HG03045 (cell line): ENCODE measurements at regions not wholly inside any gene's neighbourhood (a gene's known extent, or its start where the extent isn't known, plus 50 kb on each side); places are given as distances from the start of the nearest gene placed in this dataset.

Source experiments
- ATAC-seq: cut with Tn5 transposase; IDR thresholded peaks from one replicate; pipeline ENCODE4 v1.9.1; 2021; ENCODE audit warnings: mild to moderate bottlenecking, moderate library complexity; ENCODE audit not compliant: unreplicated experiment

DNA sequence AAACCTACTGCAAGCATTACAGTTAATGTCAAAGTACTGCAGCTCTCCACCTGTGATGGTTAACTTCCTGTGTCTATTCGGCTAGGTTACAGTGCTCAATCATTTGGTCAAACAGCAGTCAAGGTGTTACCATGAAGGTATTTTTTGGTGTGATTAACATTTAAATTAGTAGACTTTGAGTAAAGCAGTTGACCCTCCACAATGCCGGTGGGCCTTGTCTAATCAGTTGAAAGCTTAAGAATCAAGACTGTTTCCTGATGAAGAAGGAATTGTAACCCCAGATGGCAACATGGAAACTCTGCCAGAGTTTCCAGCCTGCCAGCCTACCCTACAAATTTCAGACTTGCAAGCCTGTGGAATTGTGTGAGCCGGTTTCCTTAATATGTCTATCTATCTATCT is 683.9 kb downstream of the BRD1 start:
- ATAC-seq, result no peak

DNA sequence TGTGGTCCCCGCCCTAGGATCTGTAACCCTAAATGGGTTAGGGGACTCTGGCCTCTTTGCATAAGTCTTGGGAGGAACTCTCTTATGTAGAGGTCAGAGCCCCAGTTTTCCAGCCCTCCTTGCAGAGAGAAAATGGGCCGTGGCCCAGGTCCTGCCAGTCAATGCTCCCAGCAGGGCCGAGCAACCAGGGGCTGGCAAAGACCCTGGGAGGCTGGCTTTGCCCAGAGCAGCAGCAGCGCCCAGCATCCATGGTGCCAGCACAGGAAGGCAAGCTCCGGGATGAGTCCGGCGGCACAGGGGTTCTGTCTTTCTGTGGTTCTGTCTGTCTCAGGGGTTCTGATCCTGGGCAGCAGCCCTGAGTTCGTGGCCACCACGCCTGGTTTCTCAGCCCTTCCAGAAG is 684.8 kb downstream of the BRD1 start:
- ATAC-seq, result no peak

- ATAC-seq, result no peak
Observed at GRCh38 chr22:49142296-49142695, 685.4 kb downstream of the BRD1 start.

DNA sequence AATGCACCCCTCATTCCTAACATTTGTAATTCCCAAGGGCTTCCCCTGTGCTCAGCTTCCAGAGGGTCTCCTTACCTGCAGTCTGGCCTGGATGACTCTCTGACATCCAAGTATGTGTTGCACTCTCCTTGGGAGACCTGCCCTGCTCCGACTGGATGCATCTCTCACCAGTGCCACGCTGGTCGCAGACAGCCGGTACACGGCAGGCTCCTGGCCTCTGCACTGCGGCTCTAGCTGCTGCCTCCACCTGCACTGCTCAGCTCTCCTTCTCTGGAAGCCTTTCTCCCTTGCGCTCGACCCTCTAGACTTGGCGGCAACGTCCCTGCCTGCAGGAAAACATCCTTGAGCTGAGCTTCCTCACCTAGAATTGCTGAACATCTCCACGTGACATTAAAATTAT is 685.9 kb downstream of the BRD1 start:
- no peak for ATAC-seq

- no peak for ATAC-seq
Observed at GRCh38 chr22:49140911-49141665, 686.6 kb downstream of the BRD1 start.

DNA sequence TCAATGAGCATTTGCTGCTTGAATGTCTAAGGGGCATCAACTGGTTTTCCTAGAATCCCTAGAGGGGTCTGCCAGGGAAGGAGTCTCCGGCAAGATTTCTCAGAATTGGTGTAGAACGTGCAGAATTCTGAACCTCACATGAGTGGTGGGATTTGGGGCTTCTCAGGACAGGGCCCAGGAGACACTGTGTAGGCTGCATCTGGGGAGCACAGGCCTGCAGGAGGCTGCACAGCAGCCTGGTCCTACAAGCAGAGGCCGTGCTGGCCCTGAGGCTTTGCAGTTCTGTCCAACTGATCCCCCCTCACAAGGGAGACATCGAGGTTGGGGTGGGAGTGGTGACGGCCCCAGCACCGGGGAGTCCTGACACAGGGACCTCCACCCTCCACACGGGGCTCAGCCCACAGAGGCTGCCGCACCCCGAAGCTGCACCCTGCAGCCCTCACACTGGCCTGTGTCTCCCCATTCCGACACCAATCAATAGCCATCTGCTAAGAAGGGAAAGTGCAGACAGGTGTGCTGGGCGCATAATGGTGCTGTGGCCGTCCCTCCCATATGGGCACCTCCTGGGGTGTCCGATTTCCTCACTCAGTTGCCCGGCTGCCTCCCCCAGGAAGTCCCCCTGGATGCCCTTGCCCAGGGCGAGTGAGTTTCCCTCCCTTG is 688.1 kb downstream of the BRD1 start:
- no peak for ATAC-seq

DNA sequence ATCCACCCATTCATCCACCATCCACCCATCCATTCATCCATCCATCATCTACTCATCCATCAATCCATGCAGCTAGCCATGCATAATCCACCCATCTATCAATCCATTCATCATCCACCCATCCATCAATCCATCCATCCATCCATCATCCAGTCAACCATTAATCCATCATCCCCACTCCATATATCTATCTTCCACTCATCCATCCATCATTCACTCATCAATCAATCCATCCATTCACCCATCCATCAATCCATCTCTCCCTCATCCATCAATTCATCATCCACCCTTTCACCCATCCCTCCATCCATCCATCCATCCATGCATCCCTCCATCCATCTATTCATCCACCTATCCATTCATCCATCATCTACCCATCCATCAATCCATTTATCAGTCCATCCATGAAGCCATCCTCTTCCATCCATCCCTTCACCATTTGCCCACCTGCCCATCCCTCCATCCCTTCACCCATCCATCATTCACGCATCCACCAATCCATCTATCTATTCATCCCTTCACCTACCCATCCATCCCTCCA is 689.4 kb downstream of the BRD1 start:
- ATAC-seq, result no peak

- ATAC-seq, result no peak
Observed at GRCh38 chr22:49137206-49137840, 690.4 kb downstream of the BRD1 start.

DNA sequence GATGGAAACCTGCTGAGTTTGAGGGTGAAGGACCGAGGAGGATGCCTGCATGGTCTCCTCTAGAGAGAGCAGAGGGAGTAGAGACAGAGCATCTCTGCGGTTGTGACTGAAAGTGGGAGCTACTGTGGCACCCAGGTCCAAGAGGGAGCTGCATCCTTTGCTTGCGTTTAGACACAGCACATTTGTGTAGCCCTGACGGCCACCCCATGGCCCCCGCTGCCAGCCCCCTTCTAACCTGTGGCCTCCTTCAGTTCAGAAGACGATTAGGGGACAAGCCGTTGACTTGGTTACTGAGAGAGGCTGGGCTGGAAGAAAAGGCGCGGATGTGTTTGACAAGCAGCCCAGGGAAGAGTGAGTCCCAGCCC is 690.9 kb downstream of the BRD1 start:
- no peak for ATAC-seq

- no peak for ATAC-seq
Observed at GRCh38 chr22:49136041-49136815, 691.4 kb downstream of the BRD1 start.

GRCh38 chr22:49134076-49134475 is 693.6 kb downstream of the BRD1 start:
- no peak for ATAC-seq

- ATAC-seq, result no peak
Observed at GRCh38 chr22:49133541-49133940, 694.1 kb downstream of the BRD1 start.

DNA sequence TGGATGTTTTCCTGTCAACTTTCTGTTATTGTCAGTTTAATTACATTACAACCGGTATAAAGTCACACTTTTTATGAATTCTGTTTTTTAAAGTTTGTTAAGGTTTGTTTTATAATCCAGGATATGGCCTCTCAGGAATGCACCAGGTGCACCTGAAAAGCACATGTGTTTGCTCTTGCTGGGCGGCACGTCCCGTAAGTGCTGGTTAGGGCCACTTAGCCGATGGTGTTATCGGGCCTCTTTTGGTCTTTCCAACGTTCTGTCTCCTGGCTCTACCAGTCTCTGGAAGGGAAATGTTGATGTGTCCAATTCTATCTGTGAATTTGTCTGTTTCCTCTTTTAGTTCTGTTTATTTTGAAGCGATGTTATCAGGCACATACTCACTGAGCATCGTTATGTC is 695.7 kb downstream of the BRD1 start:
- ATAC-seq, result no peak

GRCh38 chr22:49129736-49130135 is 697.9 kb downstream of the BRD1 start:
- no peak for ATAC-seq

DNA sequence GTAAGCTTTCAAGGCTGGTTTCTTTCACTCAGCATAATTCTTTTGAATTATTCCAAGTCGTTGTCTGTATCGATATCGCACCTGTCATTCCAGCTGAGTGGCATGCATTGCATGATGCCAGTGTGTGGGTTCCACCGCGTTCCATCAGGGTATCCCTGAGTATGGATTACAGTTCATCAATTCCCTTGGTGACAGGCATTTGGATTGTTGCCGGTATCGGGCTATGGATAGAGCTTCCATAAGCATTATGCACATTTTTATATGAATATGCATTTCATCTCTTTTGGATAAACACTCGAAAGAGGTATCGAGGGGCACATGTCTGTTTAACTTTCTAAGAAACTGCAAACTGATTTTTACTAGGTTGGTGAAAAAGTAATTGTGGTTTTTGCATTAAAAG is 698.8 kb downstream of the BRD1 start:
- ATAC-seq, result no peak

GRCh38 chr22:49124608-49125007 is 703.1 kb downstream of the BRD1 start:
- no peak for ATAC-seq

DNA sequence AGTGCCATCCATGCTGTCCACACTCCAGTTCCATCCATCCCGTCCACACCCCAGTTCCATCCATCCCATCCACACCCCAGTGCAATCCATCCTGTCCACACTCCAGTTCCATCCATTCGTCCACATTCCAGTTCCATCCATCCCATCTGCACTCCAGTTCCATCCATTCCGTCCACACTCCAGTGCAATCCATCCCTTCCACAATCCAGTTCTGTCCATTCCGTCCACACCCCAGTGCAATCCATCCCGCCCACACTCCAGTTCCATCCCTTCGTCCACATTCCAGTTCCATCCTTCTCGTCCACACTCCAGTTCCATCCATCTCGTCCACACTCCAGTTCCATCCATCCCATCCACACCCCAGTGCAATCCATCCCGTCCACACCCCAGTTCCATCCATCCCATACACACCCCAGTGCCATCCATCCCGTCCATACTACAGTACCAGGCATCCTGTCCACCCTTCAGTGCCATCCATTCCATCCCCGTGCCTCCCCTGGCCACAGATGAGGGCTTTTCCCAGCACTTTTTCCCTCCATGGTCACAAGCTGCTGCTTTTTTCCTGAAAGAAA is 704.0 kb downstream of the BRD1 start:
- no peak for ATAC-seq

DNA sequence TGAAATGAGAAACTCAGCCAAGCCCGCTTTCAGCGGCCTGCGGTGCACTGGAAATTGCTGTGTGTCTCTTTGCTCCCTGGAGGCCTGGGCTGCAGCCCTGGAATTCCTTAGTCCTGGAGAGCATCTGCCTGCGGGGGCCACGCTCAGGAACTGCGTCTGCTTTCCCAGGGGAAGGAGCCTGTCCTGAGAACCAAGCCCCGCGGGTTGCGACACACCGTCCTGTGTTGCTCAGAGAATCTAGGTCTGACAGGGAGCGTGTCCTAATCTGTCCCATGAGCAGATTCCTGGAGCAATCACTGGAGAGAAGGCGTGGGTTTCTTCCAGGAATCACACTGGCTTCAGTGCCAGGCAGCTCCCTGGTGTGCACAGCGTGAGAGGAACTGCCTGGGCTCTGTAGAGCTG is 708.1 kb downstream of the BRD1 start:
- ATAC-seq, result no peak

DNA sequence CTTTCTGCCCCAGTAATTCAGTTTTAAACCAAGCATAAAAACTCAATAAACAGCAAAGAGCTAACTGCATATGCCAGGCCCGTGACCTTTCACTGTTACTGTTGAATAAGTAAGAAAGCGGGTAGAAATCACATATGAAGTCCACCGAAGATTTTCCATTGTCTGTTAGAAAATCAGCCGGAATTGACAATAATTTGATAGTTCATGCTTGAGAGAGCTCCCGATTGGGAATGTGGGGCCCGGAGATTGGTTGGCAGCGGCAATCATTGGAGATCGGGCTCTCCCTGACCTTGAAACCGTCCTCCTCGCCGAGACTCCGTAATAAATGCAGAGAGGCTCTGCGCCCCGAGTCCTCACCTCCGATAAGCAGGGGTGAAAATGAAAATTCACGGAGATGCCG is 709.6 kb downstream of the BRD1 start:
- no peak for ATAC-seq

DNA sequence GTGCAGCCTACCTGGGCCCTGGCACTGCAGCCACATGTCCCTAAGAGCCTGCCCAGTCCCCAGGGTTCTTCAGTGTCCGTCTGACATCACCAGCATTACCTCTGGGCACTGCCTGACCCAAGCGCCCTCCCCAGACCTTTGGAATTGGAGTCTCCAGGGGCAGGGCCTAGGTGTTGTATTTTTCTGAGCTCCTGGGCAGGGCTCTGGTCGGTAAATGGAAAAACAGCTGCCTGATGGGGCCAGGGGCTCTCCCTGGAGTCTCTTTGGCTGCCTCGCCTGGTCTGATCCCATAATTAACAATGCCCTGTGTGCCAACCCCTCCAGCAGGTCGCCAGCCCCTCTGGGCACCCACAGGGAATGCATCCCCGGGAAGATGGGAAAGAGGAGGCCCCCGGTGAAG is 710.2 kb downstream of the BRD1 start:
- no peak for ATAC-seq
